GM23248 (cell line): ENCODE measurements at regions not wholly inside any gene's neighbourhood (a gene's known extent, or its start where the extent isn't known, plus 50 kb on each side); places are given as distances from the start of the nearest gene placed in this dataset.

ENCODE experiments used
- EZH2 ChIP-seq: fragments of 200-600 bp; sonication (generic); IDR thresholded peaks from 2 replicates; pipeline ENCODE4 v1.6.1; 2018; ENCODE audit warnings: antibody characterized with exemption, mild to moderate bottlenecking; ENCODE audit not compliant: insufficient read depth, poor library complexity, severe bottlenecking
- EZH2phosphoT487 ChIP-seq: fragments of 200-600 bp; sonication (generic); IDR thresholded peaks from 2 replicates; pipeline ENCODE4 v1.6.1; 2018; ENCODE audit warnings: antibody characterized with exemption, moderate library complexity, mild to moderate bottlenecking, low read depth; ENCODE audit not compliant: insufficient read depth

DNA sequence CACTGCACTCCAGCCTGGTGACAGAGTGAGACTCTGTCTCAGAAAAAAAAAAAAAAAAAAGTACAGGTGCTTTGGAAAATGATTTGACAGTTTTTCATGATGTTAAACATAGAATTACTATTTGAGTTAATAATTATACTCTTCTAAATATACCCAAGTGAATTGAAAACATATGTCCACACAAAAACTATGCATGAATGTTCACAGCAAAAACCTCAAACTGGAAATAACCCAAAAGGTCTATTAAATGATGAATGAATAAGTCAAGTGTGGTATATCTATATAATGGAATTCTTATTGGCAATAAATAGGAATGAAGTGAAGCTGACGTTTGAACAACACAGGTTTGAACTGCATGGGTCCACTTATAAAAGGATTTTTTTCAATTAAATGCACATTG, 207.2 kb upstream of the DAB2 start:
- TF ChIP-seq EZH2phosphoT487: no peak
- no peak for TF ChIP-seq EZH2
